Parathyroid adenoma (tissue), 2 donors: ENCODE measurements at regions not wholly inside any gene's neighbourhood (a gene's known extent, or its start where the extent isn't known, plus 50 kb on each side); places are given as distances from the start of the nearest gene placed in this dataset.

Source experiments
- H2AFZ ChIP-seq: fragments of 300-600 bp; sonication (generic); one replicate; pipeline ENCODE4 v1.7.0; 2017; ENCODE audit warnings: antibody characterized with exemption, mild to moderate bottlenecking
- H3K27ac ChIP-seq: fragments of 300-600 bp; sonication (generic); one replicate; pipeline ENCODE4 v1.7.0; 2017
- H3K27me3 ChIP-seq: fragments of 300-600 bp; sonication (generic); one replicate; pipeline ENCODE4 v1.7.0; 2017; ENCODE audit warnings: low read length; ENCODE audit not compliant: control insufficient read depth, insufficient read depth
- H3K36me3 ChIP-seq: fragments of 300-600 bp; sonication (generic); one replicate; pipeline ENCODE4 v1.7.0; 2017; ENCODE audit warnings: low read length; ENCODE audit not compliant: control insufficient read depth, insufficient read depth
- H3K4me1 ChIP-seq: fragments of 300-600 bp; sonication (generic); one replicate; pipeline ENCODE4 v1.7.0; 2017; ENCODE audit warnings: control low read depth
- H3K4me2 ChIP-seq: fragments of 300-600 bp; sonication (generic); one replicate; pipeline ENCODE4 v1.7.0; 2017; ENCODE audit warnings: low read length
- H3K4me3 ChIP-seq: fragments of 300-600 bp; sonication (generic); one replicate; pipeline ENCODE4 v1.7.0; 2017; ENCODE audit warnings: low read depth, low read length
- H3K79me2 ChIP-seq: fragments of 300-600 bp; sonication (generic); one replicate; pipeline ENCODE4 v1.7.0; 2017; ENCODE audit warnings: control low read depth
- H3K9ac ChIP-seq: fragments of 300-600 bp; sonication (generic); one replicate; pipeline ENCODE4 v1.7.0; 2017; ENCODE audit warnings: mild to moderate bottlenecking
- H3K9me3 ChIP-seq: fragments of 300-600 bp; sonication (generic); one replicate; pipeline ENCODE4 v1.7.0; 2017; ENCODE audit warnings: low read length; ENCODE audit not compliant: control insufficient read depth
- TF ChIP-seq, protein P1 (sequence below): fragments of 300-600 bp; sonication (generic); IDR thresholded peaks from one replicate; pipeline ENCODE4 v1.7.0; 2017; ENCODE audit warnings: antibody characterized with exemption, mild to moderate bottlenecking
- donor health status: primary hyperparathyroidism.

DNA sequence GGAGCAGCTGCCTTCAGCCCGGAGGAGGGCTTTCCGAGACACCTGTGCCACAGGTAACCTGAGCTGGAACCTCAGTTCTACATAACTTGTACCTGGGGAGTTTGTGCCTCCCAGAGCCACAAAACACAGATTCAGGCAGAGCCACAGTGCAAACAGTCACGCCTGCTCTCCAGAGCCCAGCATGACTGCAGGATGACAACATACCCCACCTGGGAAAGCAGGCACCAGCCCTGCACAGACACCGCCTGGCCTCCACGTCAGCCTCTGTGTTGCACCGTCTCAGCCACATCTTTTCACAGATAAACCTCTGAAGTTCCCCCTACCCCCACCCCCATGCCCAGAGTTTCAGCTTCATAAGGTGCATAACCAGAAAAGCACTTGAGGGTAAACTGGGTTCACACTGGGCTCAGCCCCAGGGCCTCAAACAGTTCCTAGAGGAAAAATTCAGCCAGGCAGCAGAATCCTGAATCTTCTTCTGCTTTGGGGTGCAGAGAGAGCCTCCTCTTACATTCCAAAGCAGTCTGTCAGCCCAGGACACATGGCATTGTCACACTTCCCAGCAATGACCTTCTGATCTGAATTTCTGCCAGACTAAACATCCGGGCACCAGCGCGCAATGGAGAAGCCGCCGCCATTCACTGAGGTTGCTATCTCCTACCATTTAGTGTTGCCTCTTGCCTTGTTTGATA, 229.5 kb downstream of the TOMM20 start:
- Histone ChIP-seq H2AFZ (no peak overlapping the region), H3K79me2 (no peaks in the 10 kb centered on the region), H3K9ac (no peak overlapping the region), H3K4me3 (no peak overlapping the region), H3K36me3 (no peaks in the 10 kb centered on the region), H3K4me2 (no peak overlapping the region), H3K27ac (peak overlapping the region; percentile 19), H3K9me3 (no peaks in the 10 kb centered on the region), H3K27me3 (no peaks in the 10 kb centered on the region), H3K4me1 (peaks cover 6% of the 10 kb centered on the region)
- TF ChIP-seq, protein P1, sequence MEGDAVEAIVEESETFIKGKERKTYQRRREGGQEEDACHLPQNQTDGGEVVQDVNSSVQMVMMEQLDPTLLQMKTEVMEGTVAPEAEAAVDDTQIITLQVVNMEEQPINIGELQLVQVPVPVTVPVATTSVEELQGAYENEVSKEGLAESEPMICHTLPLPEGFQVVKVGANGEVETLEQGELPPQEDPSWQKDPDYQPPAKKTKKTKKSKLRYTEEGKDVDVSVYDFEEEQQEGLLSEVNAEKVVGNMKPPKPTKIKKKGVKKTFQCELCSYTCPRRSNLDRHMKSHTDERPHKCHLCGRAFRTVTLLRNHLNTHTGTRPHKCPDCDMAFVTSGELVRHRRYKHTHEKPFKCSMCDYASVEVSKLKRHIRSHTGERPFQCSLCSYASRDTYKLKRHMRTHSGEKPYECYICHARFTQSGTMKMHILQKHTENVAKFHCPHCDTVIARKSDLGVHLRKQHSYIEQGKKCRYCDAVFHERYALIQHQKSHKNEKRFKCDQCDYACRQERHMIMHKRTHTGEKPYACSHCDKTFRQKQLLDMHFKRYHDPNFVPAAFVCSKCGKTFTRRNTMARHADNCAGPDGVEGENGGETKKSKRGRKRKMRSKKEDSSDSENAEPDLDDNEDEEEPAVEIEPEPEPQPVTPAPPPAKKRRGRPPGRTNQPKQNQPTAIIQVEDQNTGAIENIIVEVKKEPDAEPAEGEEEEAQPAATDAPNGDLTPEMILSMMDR, result no peak

DNA sequence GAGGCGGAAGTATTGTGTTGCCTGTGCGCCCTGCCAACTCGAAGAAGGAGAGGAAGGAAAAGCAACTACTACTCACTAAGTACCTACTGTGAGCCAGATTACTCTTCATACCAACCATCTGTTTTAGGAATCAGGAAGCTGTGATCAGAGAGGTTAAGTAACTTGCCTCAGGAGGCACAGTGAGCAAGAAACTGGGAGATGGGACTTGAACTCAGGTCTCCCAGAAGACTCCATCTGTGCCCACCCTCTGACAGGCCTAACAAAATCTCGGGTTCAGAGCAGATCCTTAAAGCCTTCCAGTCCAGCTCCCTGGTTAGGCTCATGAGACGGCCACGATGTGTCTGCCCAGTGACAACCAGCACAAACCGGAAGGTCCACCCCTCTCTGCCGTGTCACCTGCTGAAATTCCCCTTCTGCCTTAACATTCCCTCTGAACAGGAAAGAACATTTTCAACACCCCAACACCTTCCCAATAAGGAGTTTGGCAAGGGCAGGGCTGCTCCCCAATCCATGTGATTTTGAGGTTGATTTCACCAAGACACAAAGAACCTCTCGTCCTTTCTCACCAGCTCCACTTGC, 230.1 kb downstream of the TOMM20 start:
- Histone ChIP-seq H3K4me1 (peaks cover 6% of the 10 kb centered on the region), H3K79me2 (no peaks in the 10 kb centered on the region), H2AFZ (no peak overlapping the region), H3K9me3 (no peaks in the 10 kb centered on the region), H3K27me3 (no peaks in the 10 kb centered on the region), H3K36me3 (no peaks in the 10 kb centered on the region), H3K4me2 (no peak overlapping the region), H3K4me3 (no peak overlapping the region), H3K9ac (no peak overlapping the region), H3K27ac (peak overlapping the region; percentile 19)
- TF ChIP-seq, protein P1, result no peak

DNA sequence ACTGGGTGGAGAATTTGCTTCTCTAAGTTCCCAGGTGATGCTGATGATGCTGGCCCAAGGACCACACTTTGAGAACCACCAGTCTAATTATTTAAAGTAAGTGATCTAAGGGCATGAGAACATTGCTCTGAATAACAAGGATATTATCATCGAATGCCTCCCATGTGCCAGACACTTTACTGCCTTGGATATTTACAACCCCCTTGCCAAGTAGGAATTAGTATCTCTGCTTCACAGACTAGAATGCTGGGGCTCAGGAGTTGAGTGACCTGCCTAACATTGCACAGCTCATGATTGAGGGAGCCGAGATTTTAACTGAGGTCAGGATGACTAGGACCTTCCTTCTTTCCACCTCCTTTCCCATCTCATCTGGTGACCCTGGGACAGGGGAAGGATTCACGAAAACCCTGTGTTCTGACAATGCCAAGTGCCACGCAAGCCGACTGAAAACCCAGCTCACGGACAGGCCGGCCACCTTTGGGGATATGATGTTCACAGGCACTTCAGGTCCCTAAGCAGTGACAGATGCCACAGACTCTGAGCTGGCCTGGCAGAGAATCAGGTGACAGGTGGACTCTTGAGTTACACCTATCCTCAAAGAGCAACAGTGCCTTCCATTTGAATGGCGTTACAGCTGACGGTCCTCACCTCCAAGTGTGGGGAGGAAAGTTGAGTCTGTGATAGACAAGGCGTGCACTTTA, 230.7 kb downstream of the TOMM20 start:
- no peak overlapping the region for H2AFZ ChIP-seq
- H3K36me3 ChIP-seq, result no peaks in the 10 kb centered on the region
- no peaks in the 10 kb centered on the region for H3K79me2 ChIP-seq
- peaks cover 6% of the 10 kb centered on the region for H3K4me1 ChIP-seq
- no peaks in the 10 kb centered on the region for H3K9me3 ChIP-seq
- H3K27me3 ChIP-seq, result no peaks in the 10 kb centered on the region
- TF ChIP-seq, protein P1, result no peak
- H3K4me3 ChIP-seq, result no peak overlapping the region
- no peak overlapping the region for H3K4me2 ChIP-seq
- no peak overlapping the region for H3K27ac ChIP-seq
- H3K9ac ChIP-seq, result no peak overlapping the region

DNA sequence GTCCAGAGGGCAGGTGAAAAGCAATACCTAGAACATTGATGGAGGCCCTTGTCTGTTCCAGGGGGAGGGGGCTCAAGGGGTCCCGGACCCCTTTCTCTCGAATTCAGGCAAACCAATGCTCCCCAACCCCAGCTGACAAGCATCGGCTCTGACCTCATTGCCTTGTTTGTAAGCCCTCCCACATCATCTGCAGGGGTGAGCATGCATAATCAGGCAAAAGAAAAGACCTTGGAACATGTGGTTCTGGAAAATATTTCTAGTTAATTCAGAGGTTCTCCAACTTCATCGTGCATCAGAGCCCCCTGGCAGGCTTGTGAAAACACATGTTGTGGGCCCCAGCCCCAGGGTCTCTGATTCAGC, 231.3 kb downstream of the TOMM20 start:
- Histone ChIP-seq H3K4me3 (no peak overlapping the region), H3K27me3 (no peaks in the 10 kb centered on the region), H3K4me1 (peaks cover 6% of the 10 kb centered on the region), H3K36me3 (no peaks in the 10 kb centered on the region), H3K9me3 (no peaks in the 10 kb centered on the region), H3K9ac (no peak overlapping the region), H3K79me2 (no peaks in the 10 kb centered on the region), H3K4me2 (no peak overlapping the region), H3K27ac (no peak overlapping the region), H2AFZ (no peak overlapping the region)
- TF ChIP-seq, protein P1, result no peak
